GM18519 (cell line): ENCODE measurements at regions not wholly inside any gene's neighbourhood (a gene's known extent, or its start where the extent isn't known, plus 50 kb on each side); places are given as distances from the start of the nearest gene placed in this dataset.
"Not testable (repeated sequence)": the region's sequence is repeated elsewhere in the genome, so short reads cannot be mapped to it uniquely, and the experiment has no call there.

Source experiments
- ATAC-seq: cut with Tn5 transposase; IDR thresholded peaks from one replicate; pipeline ENCODE4 v1.9.1; 2021; ENCODE audit warnings: mild to moderate bottlenecking, moderate library complexity; ENCODE audit not compliant: unreplicated experiment, low FRiP score

- ATAC-seq, result no peak
These were observed 801.3 kb downstream of the DNAH5 start for GRCh38 chr5:13143214-13143613.

- no peak for ATAC-seq
These were observed 810.5 kb downstream of the DNAH5 start for GRCh38 chr5:13133951-13134350.

GRCh38 chr5:13115476-13115875, 829.0 kb downstream of the DNAH5 start:
- no peak for ATAC-seq

- no peak for ATAC-seq
These were observed 836.2 kb downstream of the DNAH5 start for GRCh38 chr5:13108265-13108664.

- no peak for ATAC-seq
These were observed 837.0 kb downstream of the DNAH5 start for GRCh38 chr5:13107537-13107936.

- no peak for ATAC-seq
These were observed 863.4 kb downstream of the DNAH5 start for GRCh38 chr5:13081116-13081515.

- not testable (repeated sequence) for ATAC-seq
These were observed 871.6 kb downstream of the DNAH5 start for GRCh38 chr5:13072936-13073335.

GRCh38 chr5:13063088-13063487, 881.4 kb downstream of the DNAH5 start:
- ATAC-seq, result no peak

GRCh38 chr5:13045897-13046551, 898.5 kb downstream of the DNAH5 start:
- no peak for ATAC-seq

- no peak for ATAC-seq
These were observed 910.4 kb downstream of the DNAH5 start for GRCh38 chr5:13034061-13034460.

- ATAC-seq, result no peak
These were observed 915.3 kb downstream of the DNAH5 start for GRCh38 chr5:13029211-13029610.

GRCh38 chr5:13027874-13028273, 916.6 kb downstream of the DNAH5 start:
- no peak for ATAC-seq

GRCh38 chr5:13019729-13020128, 924.8 kb downstream of the DNAH5 start:
- no peak for ATAC-seq

- ATAC-seq, result no peak
These were observed 941.0 kb downstream of the DNAH5 start for GRCh38 chr5:13003457-13003856.

- ATAC-seq, result no peak
These were observed 944.8 kb downstream of the DNAH5 start for GRCh38 chr5:12999667-13000066.

GRCh38 chr5:12985142-12985541, 959.3 kb downstream of the DNAH5 start:
- ATAC-seq, result no peak

- no peak for ATAC-seq
These were observed 969.6 kb downstream of the DNAH5 start for GRCh38 chr5:12974856-12975255.

- no peak for ATAC-seq
These were observed 978.7 kb downstream of the DNAH5 start for GRCh38 chr5:12965804-12966203.

- no peak for ATAC-seq
These were observed 984.8 kb downstream of the DNAH5 start for GRCh38 chr5:12959713-12960112.

GRCh38 chr5:12952409-12952808, 992.1 kb downstream of the DNAH5 start:
- no peak for ATAC-seq

GRCh38 chr5:12951846-12952245, 992.6 kb downstream of the DNAH5 start:
- ATAC-seq, result no peak

GRCh38 chr5:12947379-12947778, 997.1 kb downstream of the DNAH5 start:
- ATAC-seq, result no peak

GRCh38 chr5:12945477-12945876, 999.0 kb downstream of the DNAH5 start:
- not testable (repeated sequence) for ATAC-seq
